HCT116 (cell line): ENCODE measurements at regions not wholly inside any gene's neighbourhood (a gene's known extent, or its start where the extent isn't known, plus 50 kb on each side); places are given as distances from the start of the nearest gene placed in this dataset.

Experiments used
- ATAC-seq: fragments of 200-7000 bp; cut with Tn5 transposase; 2 replicates; pipeline ENCODE4 v1.9.1; 2020; ENCODE audit warnings: mild to moderate bottlenecking, moderate library complexity
- BruUV-seq: library from RNA; stranded (reverse); fragments of 400-500 nt; replicated peaks from 2 replicates; lab custom pipeline; 2021; lab: Mats Ljungman, UMichigan
- CTCF ChIA-PET: fragments of 300-600 bp; sonication (Branson Sonifier 250); formaldehyde crosslinking; loops from one replicate; lab custom pipeline; 2021; ENCODE audit warnings: antibody characterized with exemption; lab: Charles Lee
- POLR2A ChIA-PET: fragments of 300-600, 350-600 bp; sonication (Branson Sonifier 250); formaldehyde crosslinking; loops from one replicate; lab custom pipeline; 2021; ENCODE audit warnings: antibody characterized with exemption; lab: Charles Lee
- RAD21 ChIA-PET, 2 experiments: fragments of 300-600 bp; sonication (Branson Sonifier 250); formaldehyde crosslinking; loops; one replicate each; lab custom pipeline; 2023; ENCODE audit warnings: low total read pairs in 2 of 2; ENCODE audit not compliant: uncharacterized antibody in 2 of 2, unreplicated experiment in 2 of 2, low non-redundant PET in 1 of 2; lab: Charles Lee
- DNase-seq: peaks from one replicate; pipeline ENCODE4 v3.0.0-alpha.2; 2010; ENCODE audit warnings: low read depth, low spot score
- H2AFZ ChIP-seq: fragments of 200-600 bp; shearing (Covaris generic), sonication (generic); 2 replicates; pipeline ENCODE4 v1.6.1; 2017; ENCODE audit warnings: low read depth, mixed run types, mixed read lengths, antibody characterized with exemption, low read length; ENCODE audit not compliant: poor library complexity, severe bottlenecking
- H3K27ac ChIP-seq: 2 replicates; pipeline ENCODE4 v1.5.1; 2012; ENCODE audit warnings: low read depth, low read length
- H3K27me3 ChIP-seq: fragments of 200-600 bp; sonication (generic); 2 replicates; pipeline ENCODE4 v1.6.1; 2016; ENCODE audit warnings: mixed run types, low read length, mixed read lengths; ENCODE audit not compliant: insufficient read depth
- H3K36me3 ChIP-seq, 2 experiments: fragments of 200-500 bp in 1 of 2; fragments of 200-600 bp in 1 of 2; sonication (Bioruptor generic) in 1 of 2; sonication (generic) in 1 of 2; 2 replicates each; pipeline versions ENCODE4 v1.5.1 to v1.6.1; 2014 to 2016; ENCODE audit warnings: low read length in 2 of 2, inconsistent platforms in 1 of 2, mixed read lengths in 1 of 2, mixed run types in 1 of 2; ENCODE audit not compliant: insufficient read depth in 2 of 2, control insufficient read depth in 1 of 2
- H3K4me1 ChIP-seq, 2 experiments: fragments of 200-600 bp in 1 of 2; sonication (generic) in 1 of 2; 2 replicates each; pipeline versions ENCODE4 v1.5.1 to v1.6.1; 2012 to 2017; ENCODE audit warnings: low read length in 2 of 2, inconsistent platforms in 1 of 2, mild to moderate bottlenecking in 1 of 2, mixed read lengths in 1 of 2, mixed run types in 1 of 2, moderate library complexity in 1 of 2; ENCODE audit not compliant: insufficient read depth in 2 of 2, control insufficient read depth in 1 of 2
- H3K4me2 ChIP-seq: fragments of 200-600 bp; sonication (generic); 2 replicates; pipeline ENCODE4 v1.6.1; 2017; ENCODE audit warnings: mixed run types, low read length, mixed read lengths
- H3K4me3 ChIP-seq, 2 experiments: fragments of 200-600 bp in 1 of 2; sonication (generic) in 1 of 2; replicated peaks in 1 of 2; 2 replicates each; pipeline ENCODE4 v1.5.1; 2011 to 2016; ENCODE audit warnings: low read length in 2 of 2, control low read depth in 1 of 2, low read depth in 1 of 2, mild to moderate bottlenecking in 1 of 2, mixed read lengths in 1 of 2, mixed run types in 1 of 2
- H3K79me2 ChIP-seq: fragments of 200-600 bp; sonication (generic); 2 replicates; pipeline ENCODE4 v1.6.1; 2017; ENCODE audit warnings: mild to moderate bottlenecking, mixed run types, low read length, moderate library complexity, mixed read lengths; ENCODE audit not compliant: insufficient read depth
- H3K9ac ChIP-seq: fragments of 200-600 bp; sonication (generic); 2 replicates; pipeline ENCODE4 v1.6.1; 2016; ENCODE audit warnings: low read length, mixed read lengths
- H3K9me2 ChIP-seq: fragments of 200-600 bp; sonication (generic), shearing (Covaris generic); 2 replicates; pipeline ENCODE4 v1.6.1; 2017; ENCODE audit warnings: mixed run types, mild to moderate bottlenecking, moderate library complexity; ENCODE audit not compliant: insufficient read depth
- H3K9me3 ChIP-seq, 2 experiments: fragments of 200-500 bp in 1 of 2; fragments of 200-600 bp in 1 of 2; sonication (Bioruptor generic) in 1 of 2; sonication (generic) in 1 of 2; 2 replicates each; pipeline ENCODE4 v1.6.1; 2014 to 2017; ENCODE audit warnings: low read length in 2 of 2, mixed read lengths in 2 of 2, inconsistent platforms in 1 of 2, low read depth in 1 of 2, mild to moderate bottlenecking in 1 of 2, mixed run types in 1 of 2, moderate library complexity in 1 of 2; ENCODE audit not compliant: control insufficient read depth in 1 of 2, insufficient read depth in 1 of 2
- H4K20me1 ChIP-seq: fragments of 200-600 bp; sonication (generic), shearing (Covaris generic); 2 replicates; pipeline ENCODE4 v1.6.1; 2017; ENCODE audit warnings: mixed run types, mild to moderate bottlenecking, moderate library complexity; ENCODE audit not compliant: insufficient read depth
- CEBPB ChIP-seq: IDR thresholded peaks from 2 replicates; pipeline ENCODE4 v1.6.1; 2012; ENCODE audit warnings: low read depth
- JUND ChIP-seq: IDR thresholded peaks from 2 replicates; pipeline ENCODE4 v1.6.1; 2012
- MAX ChIP-seq: IDR thresholded peaks from 2 replicates; pipeline ENCODE4 v1.6.1; 2012
- POLR2AphosphoS5 ChIP-seq: IDR thresholded peaks from 2 replicates; pipeline ENCODE4 v1.6.1; 2011; ENCODE audit warnings: mild to moderate bottlenecking, low read depth, low read length, moderate library complexity
- RAD21 ChIP-seq: IDR thresholded peaks from 2 replicates; pipeline ENCODE4 v1.6.1; 2012; ENCODE audit warnings: low read depth, mild to moderate bottlenecking
- SIN3A ChIP-seq: IDR thresholded peaks from 2 replicates; pipeline ENCODE4 v1.6.1; 2012; ENCODE audit warnings: low read depth
- SP1 ChIP-seq: IDR thresholded peaks from 2 replicates; pipeline ENCODE4 v1.6.1; 2012; ENCODE audit warnings: low read depth
- YY1 ChIP-seq: IDR thresholded peaks from 2 replicates; pipeline ENCODE4 v1.6.1; 2011; ENCODE audit warnings: low read length, low read depth, moderate library complexity, mild to moderate bottlenecking; ENCODE audit not compliant: insufficient replicate concordance; ENCODE audit errors: extremely low read depth
- ZFX ChIP-seq: fragments of 450-650 bp; IDR thresholded peaks from 2 replicates; pipeline ENCODE4 v1.6.1; 2017
- intact Hi-C: fragments of 100-400 bp; cut with micrococcal nuclease; formaldehyde crosslinking; loops from 2 replicates; pipeline ENCODE4 v1.10.0; 2022

- Histone ChIP-seq H3K36me3 (peaks cover 0 to 6% of the 10 kb centered on the region in 2 experiments; a peak in 1 of 4 replicates), H2AFZ (peak overlapping the region; percentile 88), H3K4me3 (peak overlapping the region in 1 of 2 experiments; percentile 40; a peak in 2 of 4 replicates), H4K20me1 (no peaks in the 10 kb centered on the region), H3K27ac (peak overlapping the region; percentile 91), H3K4me2 (peak overlapping the region; percentile 60), H3K4me1 (peaks cover 43 to 51% of the 10 kb centered on the region in 2 experiments), H3K27me3 (no peaks in the 10 kb centered on the region), H3K9me3 (peaks cover 0 to 8% of the 10 kb centered on the region in 2 experiments; a peak in 1 of 4 replicates), H3K9ac (peak overlapping the region; percentile 36), H3K79me2 (no peaks in the 10 kb centered on the region), H3K9me2 (no peaks in the 10 kb centered on the region)
- DNase-seq, result no peak
- BruUV-seq, result TSS peak; percentile 95
- RAD21 ChIA-PET, result no interaction called here
- no peak for TF ChIP-seq CEBPB
- no peak for TF ChIP-seq YY1
- TF ChIP-seq SP1, result 0 out of 2 replicates have a peak, but pooled peaks have one; percentile 25
- TF ChIP-seq SIN3A, result 0 out of 2 replicates have a peak, but pooled peaks have one; percentile 20
- peak; percentile 23; the same call in 1 of the 2 replicates for TF ChIP-seq MAX
- TF ChIP-seq POLR2AphosphoS5, result 0 out of 2 replicates have a peak, but pooled peaks have one; percentile 1
- TF ChIP-seq JUND, result peak; percentile 15
- intact Hi-C loops, result no loop called here
- POLR2A ChIA-PET, result interaction anchor here (1.3 to 1.4 kb wide), 2 partner anchors 9 to 136 kb away, joined by 3 to 4 read pairs; partner anchors contain the start of gene EHBP1
- ATAC-seq, result peak; percentile 40
- CTCF ChIA-PET, result no interaction called here
These were observed 63.2 kb upstream of the TMEM17 start for GRCh38 chr2:62568983-62569837.

GRCh38 chr2:62568074-62568473, 62.1 kb upstream of the TMEM17 start:
- Histone ChIP-seq H3K4me2 (peak overlapping the region; percentile 60; the same call in 1 of the 2 replicates), H3K9me2 (no peaks in the 10 kb centered on the region), H3K4me3 (no peak overlapping the region), H3K9ac (no peak overlapping the region), H3K27me3 (no peaks in the 10 kb centered on the region), H3K4me1 (peaks cover 43 to 46% of the 10 kb centered on the region in 2 experiments), H3K9me3 (peaks cover 0 to 8% of the 10 kb centered on the region in 2 experiments; a peak in 1 of 4 replicates), H2AFZ (peak overlapping the region; percentile 88), H4K20me1 (no peaks in the 10 kb centered on the region), H3K36me3 (peaks cover 0 to 4% of the 10 kb centered on the region in 2 experiments; a peak in 1 of 4 replicates), H3K27ac (peak overlapping the region; percentile 91), H3K79me2 (no peaks in the 10 kb centered on the region)
- POLR2A ChIA-PET, result interaction anchor here (1.9 kb wide), 1 partner anchor 10 kb away, joined by 8 read pairs; no protein-coding TSS in a partner anchor
- ATAC-seq (no peak), DNase-seq (no peak)
- TF ChIP-seq ZFX (no peak), RAD21 (no peak)
- RAD21 ChIA-PET, result no interaction called here
- no TSS peak for BruUV-seq
- intact Hi-C loops, result no loop called here
- CTCF ChIA-PET, result no interaction called here
